ENCODE measurements at regions not wholly inside any gene's neighbourhood (a gene's known extent, or its start where the extent isn't known, plus 50 kb on each side); places are given as distances from the start of the nearest gene placed in this dataset.

GRCh38 chr9:95383845-95384244 lies 66.3 kb upstream of the FANCC start:
- WGBS, 2 donors: 49 to 76% methylated on average over 1 of the region's 1 CpG
- no peak for TF ChIP-seq CTCF (IDR thresholded peaks at IDR 0.05; ENCODE audit: control extremely low read depth, extremely low read depth)

GRCh38 chr9:95383185-95383676 lies 65.7 kb upstream of the FANCC start:
- H3K27me3 ChIP-seq (ENCODE audit: control insufficient read depth in 3 of 3, insufficient read depth in 3 of 3, low read length in 2 of 3): no peaks in the 10 kb centered on the region
- no peaks in the 10 kb centered on the region for H3K9me3 ChIP-seq (ENCODE audit: control insufficient read depth in 4 of 4, insufficient read depth in 3 of 4, low read length in 3 of 4)
- H3K36me3 ChIP-seq (ENCODE audit: control insufficient read depth in 4 of 4, insufficient read depth in 4 of 4, low read length in 4 of 4): no peaks in the 10 kb centered on the region
- no peak overlapping the region for H3K4me3 ChIP-seq
- 55 to 61% methylated on average over 7 of the region's 7 CpGs for WGBS, 2 donors
- no peaks in the 10 kb centered on the region for H3K4me1 ChIP-seq (ENCODE audit: control insufficient read depth in 5 of 5, insufficient read depth in 5 of 5, low read length in 5 of 5)
- H3K27ac ChIP-seq (ENCODE audit: low read depth in 1 of 2, low read length in 1 of 2): no peak overlapping the region
- ATAC-seq (ENCODE audit: insufficient read depth, low FRiP score) (no peak), DNase-seq (no peak)
- no peak overlapping the region for H3K9ac ChIP-seq (ENCODE audit: insufficient read depth in 1 of 2, low read length in 2 of 2)
- TF ChIP-seq CTCF (IDR thresholded peaks at IDR 0.05; ENCODE audit: control extremely low read depth, extremely low read depth): no peak

More at GRCh38 chr9:95383845-95384244, 66.3 kb upstream of the FANCC start:
- no peaks in the 10 kb centered on the region for H3K36me3 ChIP-seq (ENCODE audit: control insufficient read depth in 4 of 4, insufficient read depth in 4 of 4, low read length in 4 of 4)
- ATAC-seq (ENCODE audit: insufficient read depth, low FRiP score): no peak
- H3K9me3 ChIP-seq (ENCODE audit: control insufficient read depth in 4 of 4, insufficient read depth in 3 of 4, low read length in 3 of 4): no peaks in the 10 kb centered on the region
- H3K9ac ChIP-seq (ENCODE audit: insufficient read depth in 1 of 2, low read length in 2 of 2): no peak overlapping the region
- H3K27ac ChIP-seq (ENCODE audit: low read depth in 1 of 2, low read length in 1 of 2): no peak overlapping the region
- H3K27me3 ChIP-seq (ENCODE audit: control insufficient read depth in 3 of 3, insufficient read depth in 3 of 3, low read length in 2 of 3): no peaks in the 10 kb centered on the region
- no peak for DNase-seq
- H3K4me3 ChIP-seq: no peak overlapping the region
- H3K4me1 ChIP-seq (ENCODE audit: control insufficient read depth in 5 of 5, insufficient read depth in 5 of 5, low read length in 5 of 5): no peaks in the 10 kb centered on the region

GRCh38 chr9:95382433-95382832 lies 64.9 kb upstream of the FANCC start:
- Histone ChIP-seq H3K4me3 (no peak overlapping the region), H3K9me3 (ENCODE audit: control insufficient read depth in 4 of 4, insufficient read depth in 3 of 4, low read length in 3 of 4) (peaks cover 0 to 1% (median 0%) of the 10 kb centered on the region in 4 donors), H3K4me1 (ENCODE audit: control insufficient read depth in 5 of 5, insufficient read depth in 5 of 5, low read length in 5 of 5) (no peaks in the 10 kb centered on the region), H3K27ac (ENCODE audit: low read depth in 1 of 2, low read length in 1 of 2) (no peak overlapping the region), H3K36me3 (ENCODE audit: control insufficient read depth in 4 of 4, insufficient read depth in 4 of 4, low read length in 4 of 4) (no peaks in the 10 kb centered on the region), H3K9ac (ENCODE audit: insufficient read depth in 1 of 2, low read length in 2 of 2) (no peak overlapping the region), H3K27me3 (ENCODE audit: control insufficient read depth in 3 of 3, insufficient read depth in 3 of 3, low read length in 2 of 3) (no peaks in the 10 kb centered on the region)
- WGBS, 2 donors: 83 to 84% methylated on average over 10 of the region's 10 CpGs
- no peak for TF ChIP-seq CTCF (IDR thresholded peaks at IDR 0.05; ENCODE audit: control extremely low read depth, extremely low read depth)
- ATAC-seq (ENCODE audit: insufficient read depth, low FRiP score): no peak
- no peak for DNase-seq

GRCh38 chr9:95381221-95381620 lies 63.7 kb upstream of the FANCC start:
- 57 to 63% methylated on average over 7 of the region's 7 CpGs for WGBS, 2 donors
- no peak overlapping the region for H3K9ac ChIP-seq (ENCODE audit: insufficient read depth in 1 of 2, low read length in 2 of 2)
- H3K36me3 ChIP-seq (ENCODE audit: control insufficient read depth in 4 of 4, insufficient read depth in 4 of 4, low read length in 4 of 4): no peaks in the 10 kb centered on the region
- ATAC-seq (ENCODE audit: insufficient read depth, low FRiP score): no peak
- peaks cover 0 to 5% (median 0%) of the 10 kb centered on the region in 4 donors for H3K9me3 ChIP-seq (ENCODE audit: control insufficient read depth in 4 of 4, insufficient read depth in 3 of 4, low read length in 3 of 4)
- no peak for TF ChIP-seq CTCF (IDR thresholded peaks at IDR 0.05; ENCODE audit: control extremely low read depth, extremely low read depth)
- no peak overlapping the region for H3K27ac ChIP-seq (ENCODE audit: low read depth in 1 of 2, low read length in 1 of 2)
- H3K4me3 ChIP-seq: no peak overlapping the region
- no peak for DNase-seq
- no peaks in the 10 kb centered on the region for H3K4me1 ChIP-seq (ENCODE audit: control insufficient read depth in 5 of 5, insufficient read depth in 5 of 5, low read length in 5 of 5)
- no peaks in the 10 kb centered on the region for H3K27me3 ChIP-seq (ENCODE audit: control insufficient read depth in 3 of 3, insufficient read depth in 3 of 3, low read length in 2 of 3)
